Body of pancreas (tissue), 4 donors: ENCODE measurements at regions not wholly inside any gene's neighbourhood (a gene's known extent, or its start where the extent isn't known, plus 50 kb on each side); places are given as distances from the start of the nearest gene placed in this dataset.
"Not testable (repeated sequence)": the region's sequence is repeated elsewhere in the genome, so short reads cannot be mapped to it uniquely, and the experiment has no call there.

Experiments
- ATAC-seq: fragments of 150-250 bp; one replicate; pipeline ENCODE4 v1.9.1; 2016
- DNase-seq, 4 donors: peaks; one replicate each; pipeline ENCODE4 v3.0.0-alpha.2; 2019
- H3K27ac ChIP-seq, 4 donors: fragments of 200-600 bp; sonication (generic); 1 replicate in 3 of 4; 2 replicates in 1 of 4; pipeline versions ENCODE4 v1.5.1 to v1.6.1; 2016 to 2019; ENCODE audit warnings: mild to moderate bottlenecking in 1 of 4, mixed read lengths in 1 of 4, moderate library complexity in 1 of 4
- H3K27me3 ChIP-seq, 2 donors: fragments of 200-600 bp; sonication (generic); one replicate each; pipeline ENCODE4 v1.6.0; 2016; ENCODE audit warnings: mild to moderate bottlenecking in 1 of 2
- H3K36me3 ChIP-seq, 2 donors: fragments of 200-600 bp; sonication (generic); replicated peaks in 1 of 2; 2 replicates each; pipeline ENCODE4 v1.5.1; 2016; ENCODE audit warnings: low read depth in 2 of 2; ENCODE audit not compliant: insufficient read depth in 1 of 2
- H3K4me1 ChIP-seq: fragments of 200-600 bp; sonication (generic); one replicate; pipeline ENCODE4 v1.6.0; 2016
- H3K4me3 ChIP-seq, 2 donors: fragments of 200-600 bp; sonication (generic); 1 replicate in 1 of 2; 2 replicates in 1 of 2; pipeline ENCODE4 v1.5.1; 2016 to 2019
- H3K9me3 ChIP-seq, 3 donors: fragments of 200-600 bp; sonication (generic); 1 replicate in 2 of 3; 2 replicates in 1 of 3; pipeline ENCODE4 v1.5.1; 2016
- CTCF ChIP-seq, 7 experiments: fragments of 450-650 bp in 4 of 7; fragments of 200-600 bp in 3 of 7; sonication (generic) in 3 of 7; IDR thresholded peaks; one replicate each; pipeline ENCODE4 v1.5.1; 2016 to 2019; ENCODE audit warnings: antibody characterized with exemption in 7 of 7
- POLR2A ChIP-seq, 3 donors: fragments of 450-650 bp; IDR thresholded peaks; one replicate each; pipeline ENCODE4 v1.6.1; 2016; ENCODE audit warnings: antibody characterized with exemption in 3 of 3, mild to moderate bottlenecking in 2 of 3
- WGBS, 2 donors: methylation state at CpG; one replicate each; pipeline ENCODE4 v1.1.5; 2017; 5-methylcytosine and 5-hydroxymethylcytosine counted together
- intact Hi-C: fragments of 100-400 bp; cut with DNase I; formaldehyde crosslinking; loops from one replicate; pipeline ENCODE4 v1.15.1; 2023

GRCh38 chr10:26372513-26373354 is 65.4 kb upstream of the APBB1IP start:
- intact Hi-C loops: no loop called here
- Histone ChIP-seq H3K4me1 (no peaks in the 10 kb centered on the region), H3K36me3 (no peaks in the 10 kb centered on the region), H3K4me3 (no peak overlapping the region), H3K27me3 (no peaks in the 10 kb centered on the region), H3K9me3 (no peaks in the 10 kb centered on the region), H3K27ac (no peak overlapping the region)
- ATAC-seq (no peak), DNase-seq (no peak)
- TF ChIP-seq POLR2A (IDR thresholded peaks at IDR 0.05) (no peak), CTCF (IDR thresholded peaks at IDR 0.05) (no peak)
- 43 to 58% methylated on average over 4 of the region's 4 CpGs for WGBS, 2 donors

GRCh38 chr10:26374426-26374825 is 63.7 kb upstream of the APBB1IP start:
- Histone ChIP-seq H3K36me3 (no peaks in the 10 kb centered on the region), H3K27ac (no peak overlapping the region), H3K9me3 (no peaks in the 10 kb centered on the region), H3K4me1 (no peaks in the 10 kb centered on the region), H3K27me3 (no peaks in the 10 kb centered on the region), H3K4me3 (no peak overlapping the region)
- WGBS, 2 donors: 60 to 69% methylated on average over 4 of the region's 4 CpGs
- TF ChIP-seq POLR2A (IDR thresholded peaks at IDR 0.05) (no peak), CTCF (IDR thresholded peaks at IDR 0.05) (no peak)
- no peak for ATAC-seq
- intact Hi-C loops: no loop called here
- peak in 2 of 4 donors; percentile 9 to 23 for DNase-seq

DNA sequence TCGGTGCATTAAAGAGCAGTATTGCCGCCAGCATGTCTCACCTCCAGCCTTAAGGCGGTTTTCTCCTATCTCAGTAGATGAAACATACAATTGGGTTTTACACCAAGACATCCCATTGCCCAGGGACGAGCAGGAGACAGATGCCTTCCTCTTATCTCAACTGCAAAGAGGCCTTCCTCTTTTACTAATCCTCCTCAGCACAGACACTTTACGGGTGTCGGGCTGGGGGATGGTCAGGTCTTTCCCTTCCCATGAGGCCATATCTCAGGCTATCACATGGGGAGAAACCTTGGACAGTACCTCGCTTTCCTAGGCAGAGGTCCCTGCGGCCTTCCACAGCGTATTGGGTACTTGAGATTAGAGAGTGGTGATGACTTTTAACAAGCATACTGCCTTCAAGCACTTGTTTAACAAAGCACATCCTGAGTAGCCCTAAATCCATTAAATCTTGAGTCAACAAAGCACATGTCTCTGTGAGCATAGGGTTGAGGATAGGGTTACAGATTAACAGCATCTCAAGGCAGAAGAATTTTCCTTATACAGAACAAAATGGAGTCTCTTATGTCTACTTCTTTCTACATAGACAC is 60.8 kb upstream of the APBB1IP start:
- H3K9me3 ChIP-seq, H3K27ac ChIP-seq, H3K36me3 ChIP-seq, intact Hi-C loops, H3K4me1 ChIP-seq, DNase-seq, ATAC-seq, H3K4me3 ChIP-seq, H3K27me3 ChIP-seq: not testable (repeated sequence)
- 30 to 34% methylated on average over 9 of the region's 9 CpGs for WGBS, 2 donors

DNA sequence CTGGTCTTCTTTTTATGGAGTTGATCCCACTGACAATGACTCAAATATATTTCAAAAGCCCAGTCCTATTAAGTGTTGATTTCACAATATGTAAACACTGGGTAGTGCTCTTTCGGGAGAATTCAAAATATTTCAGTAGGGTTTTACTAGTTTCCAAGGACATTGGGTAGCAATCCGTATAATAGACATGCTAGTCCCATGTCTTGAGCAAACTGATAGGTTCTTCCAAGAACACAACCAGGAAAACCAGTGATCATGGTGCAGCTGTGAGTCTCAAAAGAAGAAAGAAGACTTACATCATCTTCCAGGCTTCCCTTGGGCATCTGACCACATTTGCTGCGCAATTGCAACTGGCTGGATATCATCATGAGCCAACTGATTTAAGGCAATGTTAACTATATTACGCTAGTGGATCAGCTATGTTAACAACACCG is 59.3 kb upstream of the APBB1IP start:
- Histone ChIP-seq H3K4me3 (no peak overlapping the region), H3K27me3 (no peaks in the 10 kb centered on the region), H3K27ac (no peak overlapping the region), H3K9me3 (no peaks in the 10 kb centered on the region), H3K36me3 (no peaks in the 10 kb centered on the region), H3K4me1 (no peaks in the 10 kb centered on the region)
- DNase-seq (no peak), ATAC-seq (no peak)
- 41 to 43% methylated on average over 5 of the region's 5 CpGs for WGBS, 2 donors
- TF ChIP-seq CTCF (IDR thresholded peaks at IDR 0.05): no peak
- TF ChIP-seq POLR2A (IDR thresholded peaks at IDR 0.05): no peak
- intact Hi-C loops: no loop called here

- Histone ChIP-seq H3K9me3 (no peaks in the 10 kb centered on the region), H3K27ac (no peak overlapping the region), H3K36me3 (no peaks in the 10 kb centered on the region), H3K4me1 (no peaks in the 10 kb centered on the region), H3K27me3 (no peaks in the 10 kb centered on the region), H3K4me3 (no peak overlapping the region)
- TF ChIP-seq CTCF (IDR thresholded peaks at IDR 0.05) (no peak), POLR2A (IDR thresholded peaks at IDR 0.05) (no peak)
- intact Hi-C loops: no loop called here
- DNase-seq (no peak), ATAC-seq (no peak)
- WGBS, 2 donors: 41 to 44% methylated on average over 5 of the region's 5 CpGs
Observed at GRCh38 chr10:26380815-26381214, 57.3 kb upstream of the APBB1IP start.
